Lower lobe of right lung (tissue), 2 donors: ENCODE measurements at regions not wholly inside any gene's neighbourhood (a gene's known extent, or its start where the extent isn't known, plus 50 kb on each side); places are given as distances from the start of the nearest gene placed in this dataset.

Experiments
- ATAC-seq, 2 donors: fragments of 200-7000 bp; cut with Tn5 transposase; one replicate each; pipeline ENCODE4 v1.9.1; 2020 to 2022; ENCODE audit warnings: mild to moderate bottlenecking in 2 of 2, moderate library complexity in 2 of 2
- DNase-seq: peaks from one replicate; pipeline ENCODE4 v3.0.0-alpha.2; 2020
- H3K27ac ChIP-seq: fragments of 200-600 bp; one replicate; pipeline ENCODE4 v1.8.0; 2022
- H3K27me3 ChIP-seq: fragments of 200-600 bp; one replicate; pipeline ENCODE4 v1.8.0; 2022; ENCODE audit warnings: low read depth
- H3K36me3 ChIP-seq: fragments of 200-600 bp; one replicate; pipeline ENCODE4 v1.8.0; 2022; ENCODE audit warnings: mild to moderate bottlenecking
- H3K4me1 ChIP-seq: fragments of 200-600 bp; one replicate; pipeline ENCODE4 v1.8.0; 2022
- H3K4me3 ChIP-seq: fragments of 200-600 bp; one replicate; pipeline ENCODE4 v1.8.0; 2022; ENCODE audit warnings: mild to moderate bottlenecking
- H3K9me3 ChIP-seq: fragments of 200-600 bp; one replicate; pipeline ENCODE4 v1.8.0; 2022
- intact Hi-C: fragments of 100-400 bp; cut with DNase I; formaldehyde crosslinking; loops from one replicate; pipeline ENCODE4 v1.11.0; 2022
- TF ChIP-seq, protein P1 (sequence below): fragments of 200-600 bp; IDR thresholded peaks from one replicate; pipeline ENCODE4 v1.8.0; 2022; ENCODE audit warnings: antibody characterized with exemption, mild to moderate bottlenecking
- donor health status: DM: no; HTN: yes; CAD: no; lungs with severe emphysema.

DNA sequence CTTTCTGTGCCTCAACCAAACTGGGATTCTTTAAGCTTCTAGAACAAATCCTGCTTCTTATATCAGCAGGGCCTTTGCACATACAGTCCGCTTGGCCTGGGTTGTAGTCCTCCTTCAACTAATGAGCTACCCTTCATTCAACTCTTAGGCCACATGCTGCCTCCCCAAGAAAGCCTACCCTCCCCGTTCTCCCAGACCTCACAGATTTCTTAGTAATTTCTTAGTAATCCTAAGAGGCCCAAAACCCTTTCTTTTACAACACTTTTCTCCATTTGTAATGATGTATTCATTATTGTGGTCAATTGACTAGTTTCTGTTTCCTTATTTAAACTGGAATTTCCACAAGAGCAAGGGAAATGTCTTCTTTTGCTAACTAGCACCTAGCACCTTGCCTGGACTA is 233.1 kb downstream of the PPP1R2C start:
- DNase-seq (no peak), ATAC-seq (no peak)
- H3K27ac ChIP-seq: no peak overlapping the region
- no peaks in the 10 kb centered on the region for H3K9me3 ChIP-seq
- no peak overlapping the region for H3K4me3 ChIP-seq
- H3K4me1 ChIP-seq: no peaks in the 10 kb centered on the region
- H3K27me3 ChIP-seq: no peaks in the 10 kb centered on the region
- intact Hi-C loops: no loop called here
- no peaks in the 10 kb centered on the region for H3K36me3 ChIP-seq
- TF ChIP-seq, protein P1, sequence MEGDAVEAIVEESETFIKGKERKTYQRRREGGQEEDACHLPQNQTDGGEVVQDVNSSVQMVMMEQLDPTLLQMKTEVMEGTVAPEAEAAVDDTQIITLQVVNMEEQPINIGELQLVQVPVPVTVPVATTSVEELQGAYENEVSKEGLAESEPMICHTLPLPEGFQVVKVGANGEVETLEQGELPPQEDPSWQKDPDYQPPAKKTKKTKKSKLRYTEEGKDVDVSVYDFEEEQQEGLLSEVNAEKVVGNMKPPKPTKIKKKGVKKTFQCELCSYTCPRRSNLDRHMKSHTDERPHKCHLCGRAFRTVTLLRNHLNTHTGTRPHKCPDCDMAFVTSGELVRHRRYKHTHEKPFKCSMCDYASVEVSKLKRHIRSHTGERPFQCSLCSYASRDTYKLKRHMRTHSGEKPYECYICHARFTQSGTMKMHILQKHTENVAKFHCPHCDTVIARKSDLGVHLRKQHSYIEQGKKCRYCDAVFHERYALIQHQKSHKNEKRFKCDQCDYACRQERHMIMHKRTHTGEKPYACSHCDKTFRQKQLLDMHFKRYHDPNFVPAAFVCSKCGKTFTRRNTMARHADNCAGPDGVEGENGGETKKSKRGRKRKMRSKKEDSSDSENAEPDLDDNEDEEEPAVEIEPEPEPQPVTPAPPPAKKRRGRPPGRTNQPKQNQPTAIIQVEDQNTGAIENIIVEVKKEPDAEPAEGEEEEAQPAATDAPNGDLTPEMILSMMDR: no peak

DNA sequence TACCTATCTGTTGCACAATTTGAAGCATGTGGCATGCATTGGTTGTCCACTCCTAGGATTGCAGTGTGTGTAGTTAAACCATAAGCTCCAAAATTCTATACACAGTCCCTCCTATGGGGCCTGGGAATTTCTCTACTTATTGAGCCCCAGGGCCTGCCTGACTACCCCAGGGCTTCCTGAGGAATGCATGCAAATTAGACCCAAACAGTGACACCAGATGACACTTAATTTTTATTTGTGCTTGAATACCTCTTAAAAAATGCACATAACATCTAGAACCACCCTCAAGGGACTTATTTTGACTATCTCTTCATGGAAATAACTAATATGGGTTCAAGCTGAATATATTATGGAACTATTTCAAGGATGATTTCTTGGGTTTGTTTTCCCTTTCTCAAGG is 236.4 kb downstream of the PPP1R2C start:
- TF ChIP-seq, protein P1: no peak
- DNase-seq (no peak), ATAC-seq (no peak)
- Histone ChIP-seq H3K36me3 (no peaks in the 10 kb centered on the region), H3K27me3 (no peaks in the 10 kb centered on the region), H3K9me3 (no peaks in the 10 kb centered on the region), H3K4me1 (no peaks in the 10 kb centered on the region), H3K4me3 (no peak overlapping the region), H3K27ac (no peak overlapping the region)
- intact Hi-C loops: no loop called here

DNA sequence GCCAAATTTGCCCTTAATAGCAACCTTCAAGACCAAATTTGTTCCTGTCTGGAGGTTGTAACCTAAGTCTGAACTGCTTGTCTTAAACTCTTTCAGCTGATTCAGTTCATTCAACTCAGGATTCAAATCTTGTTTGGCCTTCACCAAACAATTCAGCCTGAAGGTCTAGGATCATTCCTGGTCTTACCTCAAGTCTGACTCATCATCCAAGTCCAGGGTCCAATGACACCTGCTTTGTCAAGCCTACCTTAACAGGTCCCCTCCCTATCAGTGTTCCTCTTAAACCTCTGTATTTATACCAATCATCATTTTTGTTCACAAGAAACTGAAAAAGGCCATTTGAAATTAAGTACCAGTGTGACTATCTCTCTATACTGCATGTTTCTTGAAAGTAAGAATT is 237.8 kb downstream of the PPP1R2C start:
- no peak overlapping the region for H3K27ac ChIP-seq

DNA sequence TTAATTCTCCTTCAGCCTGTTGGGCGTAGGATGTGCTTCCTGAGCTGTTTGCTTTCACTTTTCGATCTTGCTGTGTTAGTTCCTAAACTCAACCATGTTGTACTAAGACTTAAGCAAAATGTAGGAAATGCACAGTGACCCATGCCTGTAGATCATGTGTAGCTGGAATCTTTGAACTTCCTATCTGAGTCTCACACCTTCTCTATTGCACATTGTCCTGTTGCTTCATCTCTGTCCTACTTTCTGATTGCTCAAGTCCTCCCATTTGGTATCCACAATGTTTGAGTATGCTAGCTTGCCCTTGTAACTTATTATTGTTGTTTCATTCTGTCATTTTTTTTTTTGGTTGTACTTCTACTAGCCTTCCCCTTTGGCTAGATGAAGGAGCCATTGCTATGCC is 239.6 kb downstream of the PPP1R2C start:
- no peaks in the 10 kb centered on the region for H3K4me1 ChIP-seq
- H3K27me3 ChIP-seq: no peaks in the 10 kb centered on the region
- TF ChIP-seq, protein P1: no peak
- H3K4me3 ChIP-seq: no peak overlapping the region
- no peaks in the 10 kb centered on the region for H3K9me3 ChIP-seq
- intact Hi-C loops: no loop called here
- H3K36me3 ChIP-seq: no peaks in the 10 kb centered on the region
- ATAC-seq: no peak
- DNase-seq: no peak
- H3K27ac ChIP-seq: no peak overlapping the region

More for the DNA sequence above, 237.8 kb downstream of the PPP1R2C start:
- DNase-seq: no peak
- intact Hi-C loops: no loop called here
- Histone ChIP-seq H3K27me3 (no peaks in the 10 kb centered on the region), H3K4me3 (no peak overlapping the region), H3K4me1 (no peaks in the 10 kb centered on the region), H3K36me3 (no peaks in the 10 kb centered on the region), H3K9me3 (no peaks in the 10 kb centered on the region)
- TF ChIP-seq, protein P1: no peak
- no peak for ATAC-seq

DNA sequence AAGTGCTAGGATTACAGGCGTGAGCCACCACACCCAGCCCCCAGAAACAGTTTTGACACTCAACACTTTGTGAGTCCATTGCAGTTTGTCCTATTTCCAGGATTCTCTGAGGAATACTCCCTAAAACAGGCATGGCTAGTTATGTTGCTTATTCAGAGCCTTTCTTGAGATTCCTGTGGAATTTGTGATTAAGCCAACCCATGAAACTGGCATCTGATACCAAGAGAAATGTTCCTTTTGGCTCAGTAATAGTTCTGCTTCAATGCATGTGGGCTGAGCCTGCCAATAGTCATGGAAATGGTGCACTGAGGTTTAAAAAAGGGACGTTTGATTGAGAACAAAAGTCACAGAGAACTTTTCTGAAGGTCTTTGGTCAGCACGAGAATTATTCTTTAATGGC is 241.7 kb downstream of the PPP1R2C start:
- H3K9me3 ChIP-seq: no peaks in the 10 kb centered on the region
- intact Hi-C loops: no loop called here
- DNase-seq: no peak

More for the DNA sequence above, 241.7 kb downstream of the PPP1R2C start:
- H3K27ac ChIP-seq: no peak overlapping the region
- TF ChIP-seq, protein P1: no peak
- H3K4me3 ChIP-seq: no peak overlapping the region
- H3K4me1 ChIP-seq: no peaks in the 10 kb centered on the region
- no peak for ATAC-seq
- H3K36me3 ChIP-seq: no peaks in the 10 kb centered on the region
- no peaks in the 10 kb centered on the region for H3K27me3 ChIP-seq
